ENCODE measurements at regions not wholly inside any gene's neighbourhood (a gene's known extent, or its start where the extent isn't known, plus 50 kb on each side); places are given as distances from the start of the nearest gene placed in this dataset.

DNA sequence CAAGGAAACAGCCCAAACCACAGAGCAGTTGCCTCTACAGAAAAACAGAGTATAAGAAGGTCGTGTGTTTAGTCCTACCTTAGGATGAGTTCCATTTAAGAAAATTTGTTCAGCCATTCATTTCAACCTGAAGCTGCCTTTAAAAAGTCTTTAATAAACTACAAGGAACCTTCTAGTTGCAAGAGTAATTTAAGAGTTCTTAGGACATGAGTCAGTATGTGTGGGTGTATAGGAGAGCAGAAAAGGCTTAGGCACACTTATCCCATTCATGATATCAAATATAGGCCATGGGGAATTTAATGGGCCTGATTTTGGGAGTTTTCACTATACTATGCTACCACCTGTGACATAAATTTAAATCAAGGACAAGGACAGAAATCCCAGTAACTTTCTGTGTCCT lies 496.8 kb downstream of the TFEC start:
- DNase-seq, result no peak
- CTCF ChIA-PET (ENCODE audit: partially characterized antibody), result no interaction called here
- no peak overlapping the region for H3K27ac Mint-ChIP-seq
- H3K36me3 Mint-ChIP-seq, result no peaks in the 10 kb centered on the region
- H3K4me3 ChIP-seq (ENCODE audit: low read length in 2 of 2), result no peak overlapping the region
- no peaks in the 10 kb centered on the region for H3K4me1 Mint-ChIP-seq
- POLR2A ChIA-PET (ENCODE audit: partially characterized antibody), result no interaction called here
- no peak overlapping the region for H3K27ac ChIP-seq (ENCODE audit: low read depth, low read length)
- no peaks in the 10 kb centered on the region for H3K9me3 ChIP-seq (ENCODE audit: control insufficient read depth in 1 of 2, low read length in 2 of 2)
- H3K27me3 ChIP-seq (ENCODE audit: insufficient read depth, low read length), result no peaks in the 10 kb centered on the region
- intact Hi-C loops (cut with micrococcal nuclease), result no loop called here
- no peak overlapping the region for H3K4me3 Mint-ChIP-seq
- H3K4me1 ChIP-seq (ENCODE audit: insufficient read depth, low read length), result no peaks in the 10 kb centered on the region
- H3K9me3 Mint-ChIP-seq, result no peaks in the 10 kb centered on the region
- H3K36me3 ChIP-seq (ENCODE audit: insufficient read depth, low read length), result no peaks in the 10 kb centered on the region
- H3K27me3 Mint-ChIP-seq, result peaks cover 2 to 3% of the 10 kb centered on the region in 2 donors

GRCh38 chr7:115526278-115526677 lies 504.3 kb downstream of the TFEC start:
- Histone ChIP-seq H3K4me3 (ENCODE audit: low read length in 2 of 2) (no peak overlapping the region), H3K36me3 (ENCODE audit: insufficient read depth, low read length) (no peaks in the 10 kb centered on the region), H3K27me3 (ENCODE audit: insufficient read depth, low read length) (no peaks in the 10 kb centered on the region), H3K9me3 (ENCODE audit: control insufficient read depth in 1 of 2, low read length in 2 of 2) (no peaks in the 10 kb centered on the region), H3K27ac (ENCODE audit: low read depth, low read length) (no peak overlapping the region), H3K4me1 (ENCODE audit: insufficient read depth, low read length) (no peaks in the 10 kb centered on the region)
- Mint-ChIP-seq H3K4me3 (no peak overlapping the region), H3K27me3 (peaks cover 0 to 5% of the 10 kb centered on the region in 2 donors), H3K27ac (no peak overlapping the region), H3K36me3 (no peaks in the 10 kb centered on the region), H3K9me3 (peaks cover 0 to 7% (median 3%) of the 10 kb centered on the region in 8 donors), H3K4me1 (no peaks in the 10 kb centered on the region)
- POLR2A ChIA-PET (ENCODE audit: partially characterized antibody), result no interaction called here
- CTCF ChIA-PET (ENCODE audit: partially characterized antibody), result no interaction called here
- no peak for DNase-seq
- intact Hi-C loops (cut with micrococcal nuclease), result no loop called here

- no peaks in the 10 kb centered on the region for H3K4me1 Mint-ChIP-seq
Measured at GRCh38 chr7:115522174-115522573, 508.4 kb downstream of the TFEC start.

DNA sequence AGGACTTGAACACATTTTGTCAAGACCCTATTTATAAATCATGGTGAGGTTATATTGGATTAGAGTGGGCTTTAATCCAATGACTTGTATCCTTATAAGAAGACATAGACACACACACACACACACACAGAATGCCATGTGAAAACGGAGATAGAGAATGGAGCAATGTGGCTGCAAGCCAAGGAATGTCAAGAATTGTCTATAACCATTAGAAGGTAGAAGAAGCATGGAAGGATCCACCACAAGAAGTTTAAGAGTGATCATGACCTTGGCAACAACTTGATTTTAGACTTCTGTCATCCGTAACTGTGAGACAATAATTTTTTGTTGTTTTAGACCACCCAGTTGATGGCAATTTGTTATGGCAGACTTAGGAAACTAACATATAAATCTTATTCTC lies 514.2 kb downstream of the TFEC start:
- no peaks in the 10 kb centered on the region for H3K36me3 Mint-ChIP-seq
- no peak overlapping the region for H3K27ac Mint-ChIP-seq
- H3K9me3 Mint-ChIP-seq, result peaks cover 0 to 2% (median 0%) of the 10 kb centered on the region in 8 donors
- Histone ChIP-seq H3K4me1 (ENCODE audit: insufficient read depth, low read length) (no peaks in the 10 kb centered on the region), H3K36me3 (ENCODE audit: insufficient read depth, low read length) (no peaks in the 10 kb centered on the region), H3K9me3 (ENCODE audit: control insufficient read depth in 1 of 2, low read length in 2 of 2) (no peaks in the 10 kb centered on the region), H3K4me3 (ENCODE audit: low read length in 2 of 2) (no peak overlapping the region), H3K27ac (ENCODE audit: low read depth, low read length) (no peak overlapping the region), H3K27me3 (ENCODE audit: insufficient read depth, low read length) (no peaks in the 10 kb centered on the region)
- no peaks in the 10 kb centered on the region for H3K4me1 Mint-ChIP-seq
- intact Hi-C loops (cut with micrococcal nuclease), result no loop called here
- H3K4me3 Mint-ChIP-seq, result no peak overlapping the region
- peaks cover 0 to 1% of the 10 kb centered on the region in 2 donors for H3K27me3 Mint-ChIP-seq
- no peak for DNase-seq
- CTCF ChIA-PET (ENCODE audit: partially characterized antibody), result no interaction called here
- POLR2A ChIA-PET (ENCODE audit: partially characterized antibody), result no interaction called here

More at GRCh38 chr7:115522174-115522573, 508.4 kb downstream of the TFEC start:
- intact Hi-C loops (cut with micrococcal nuclease), result no loop called here
- Mint-ChIP-seq H3K27ac (no peak overlapping the region), H3K4me3 (no peak overlapping the region), H3K9me3 (peaks cover 0 to 7% (median 4%) of the 10 kb centered on the region in 8 donors), H3K27me3 (peaks cover 0 to 1% of the 10 kb centered on the region in 2 donors), H3K36me3 (no peaks in the 10 kb centered on the region)
- no peaks in the 10 kb centered on the region for H3K36me3 ChIP-seq (ENCODE audit: insufficient read depth, low read length)
- CTCF ChIA-PET (ENCODE audit: partially characterized antibody), result no interaction called here
- H3K4me3 ChIP-seq (ENCODE audit: low read length in 2 of 2), result no peak overlapping the region
- H3K27ac ChIP-seq (ENCODE audit: low read depth, low read length), result no peak overlapping the region
- DNase-seq, result no peak
- H3K9me3 ChIP-seq (ENCODE audit: control insufficient read depth in 1 of 2, low read length in 2 of 2), result no peaks in the 10 kb centered on the region
- POLR2A ChIA-PET (ENCODE audit: partially characterized antibody), result no interaction called here
- no peaks in the 10 kb centered on the region for H3K27me3 ChIP-seq (ENCODE audit: insufficient read depth, low read length)
- no peaks in the 10 kb centered on the region for H3K4me1 ChIP-seq (ENCODE audit: insufficient read depth, low read length)

DNA sequence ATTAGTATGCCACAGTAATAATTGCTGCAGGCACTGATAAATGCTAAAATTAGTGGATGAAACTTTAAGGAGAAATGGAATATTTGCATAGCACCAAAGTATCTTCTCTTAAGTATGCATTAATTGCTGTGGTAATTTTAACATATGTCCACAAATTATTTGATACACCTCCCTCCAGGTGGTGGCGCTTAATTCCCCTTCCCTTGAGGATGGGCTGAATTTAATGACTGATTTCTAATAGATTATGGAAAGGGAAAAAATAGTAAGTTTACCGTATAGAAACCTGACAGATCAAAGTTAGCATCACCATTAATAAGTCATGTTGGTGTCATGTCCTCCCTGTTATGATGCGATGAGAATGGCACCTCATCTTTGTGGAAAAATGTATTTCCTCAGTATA lies 519.2 kb downstream of the TFEC start:
- H3K27me3 Mint-ChIP-seq, result peaks cover under 1 to 2% of the 10 kb centered on the region in 2 donors
- Histone ChIP-seq H3K36me3 (ENCODE audit: insufficient read depth, low read length) (no peaks in the 10 kb centered on the region), H3K4me3 (ENCODE audit: low read length in 2 of 2) (no peak overlapping the region)

GRCh38 chr7:115505136-115505535 lies 525.4 kb downstream of the TFEC start:
- Histone ChIP-seq H3K9me3 (ENCODE audit: control insufficient read depth in 1 of 2, low read length in 2 of 2) (no peaks in the 10 kb centered on the region), H3K36me3 (ENCODE audit: insufficient read depth, low read length) (no peaks in the 10 kb centered on the region), H3K27me3 (ENCODE audit: insufficient read depth, low read length) (no peaks in the 10 kb centered on the region), H3K4me3 (ENCODE audit: low read length in 2 of 2) (no peak overlapping the region), H3K27ac (ENCODE audit: low read depth, low read length) (no peak overlapping the region), H3K4me1 (ENCODE audit: insufficient read depth, low read length) (no peaks in the 10 kb centered on the region)
- Mint-ChIP-seq H3K27me3 (peaks cover 0 to 2% of the 10 kb centered on the region in 2 donors), H3K4me1 (no peaks in the 10 kb centered on the region), H3K4me3 (no peak overlapping the region), H3K9me3 (no peaks in the 10 kb centered on the region), H3K27ac (no peak overlapping the region), H3K36me3 (no peaks in the 10 kb centered on the region)
- ChIA-PET POLR2A (ENCODE audit: partially characterized antibody) (no interaction called here), CTCF (ENCODE audit: partially characterized antibody) (no interaction called here)
- no peak for DNase-seq
- intact Hi-C loops (cut with micrococcal nuclease), result no loop called here

More for the DNA sequence above, 519.2 kb downstream of the TFEC start:
- Mint-ChIP-seq H3K9me3 (no peaks in the 10 kb centered on the region), H3K4me3 (no peak overlapping the region), H3K36me3 (no peaks in the 10 kb centered on the region), H3K4me1 (no peaks in the 10 kb centered on the region), H3K27ac (no peak overlapping the region)
- CTCF ChIA-PET (ENCODE audit: partially characterized antibody), result no interaction called here
- no peak overlapping the region for H3K27ac ChIP-seq (ENCODE audit: low read depth, low read length)
- intact Hi-C loops (cut with micrococcal nuclease), result no loop called here
- POLR2A ChIA-PET (ENCODE audit: partially characterized antibody), result no interaction called here
- H3K27me3 ChIP-seq (ENCODE audit: insufficient read depth, low read length), result no peaks in the 10 kb centered on the region
- H3K4me1 ChIP-seq (ENCODE audit: insufficient read depth, low read length), result no peaks in the 10 kb centered on the region
- no peaks in the 10 kb centered on the region for H3K9me3 ChIP-seq (ENCODE audit: control insufficient read depth in 1 of 2, low read length in 2 of 2)
- no peak for DNase-seq

DNA sequence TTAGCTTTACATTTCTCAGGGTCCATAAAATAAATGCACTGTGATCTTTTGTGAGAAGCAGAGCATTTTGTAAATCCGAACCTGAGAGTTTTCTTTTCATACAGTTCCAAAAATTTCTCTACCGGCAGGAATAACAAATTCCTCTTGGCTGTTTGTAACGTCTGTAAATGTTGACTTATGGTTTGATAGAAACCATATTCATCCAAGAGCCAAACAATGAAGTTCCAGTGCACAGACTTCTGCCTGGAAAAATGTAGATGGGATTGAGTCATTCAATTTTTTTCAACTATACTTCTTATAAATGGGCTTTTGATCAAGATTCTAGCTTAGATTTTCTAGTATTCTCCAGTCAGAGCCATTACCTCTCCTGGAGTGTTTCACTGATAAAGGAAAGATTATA lies 530.6 kb downstream of the TFEC start:
- no peaks in the 10 kb centered on the region for H3K36me3 Mint-ChIP-seq
- no peak overlapping the region for H3K4me3 Mint-ChIP-seq
- peaks cover 4 to 8% of the 10 kb centered on the region in 2 donors for H3K27me3 Mint-ChIP-seq
- no peak overlapping the region for H3K4me3 ChIP-seq (ENCODE audit: low read length in 2 of 2)
- H3K27me3 ChIP-seq (ENCODE audit: insufficient read depth, low read length), result no peaks in the 10 kb centered on the region
- H3K4me1 Mint-ChIP-seq, result no peaks in the 10 kb centered on the region
- intact Hi-C loops (cut with micrococcal nuclease), result no loop called here
- H3K9me3 ChIP-seq (ENCODE audit: control insufficient read depth in 1 of 2, low read length in 2 of 2), result no peaks in the 10 kb centered on the region
- H3K9me3 Mint-ChIP-seq, result peaks cover 0 to 2% (median 0%) of the 10 kb centered on the region in 8 donors
- CTCF ChIA-PET (ENCODE audit: partially characterized antibody), result no interaction called here
- DNase-seq, result no peak
- H3K36me3 ChIP-seq (ENCODE audit: insufficient read depth, low read length), result no peaks in the 10 kb centered on the region
- no peaks in the 10 kb centered on the region for H3K4me1 ChIP-seq (ENCODE audit: insufficient read depth, low read length)
- no peak overlapping the region for H3K27ac Mint-ChIP-seq
- POLR2A ChIA-PET (ENCODE audit: partially characterized antibody), result no interaction called here
- no peak overlapping the region for H3K27ac ChIP-seq (ENCODE audit: low read depth, low read length)

- intact Hi-C loops (cut with micrococcal nuclease), result no loop called here
- peaks cover 6 to 8% of the 10 kb centered on the region in 2 donors for H3K27me3 Mint-ChIP-seq
- CTCF ChIA-PET (ENCODE audit: partially characterized antibody), result no interaction called here
Measured at GRCh38 chr7:115496006-115496405, 534.6 kb downstream of the TFEC start.

More at GRCh38 chr7:115496006-115496405, 534.6 kb downstream of the TFEC start:
- no peak for DNase-seq
- no peak overlapping the region for H3K4me3 Mint-ChIP-seq
- no peak overlapping the region for H3K27ac ChIP-seq (ENCODE audit: low read depth, low read length)
- H3K9me3 ChIP-seq (ENCODE audit: control insufficient read depth in 1 of 2, low read length in 2 of 2), result no peaks in the 10 kb centered on the region
- H3K36me3 ChIP-seq (ENCODE audit: insufficient read depth, low read length), result no peaks in the 10 kb centered on the region
- H3K27ac Mint-ChIP-seq, result no peak overlapping the region
- POLR2A ChIA-PET (ENCODE audit: partially characterized antibody), result no interaction called here
- no peaks in the 10 kb centered on the region for H3K4me1 ChIP-seq (ENCODE audit: insufficient read depth, low read length)
- no peaks in the 10 kb centered on the region for H3K36me3 Mint-ChIP-seq
- no peaks in the 10 kb centered on the region for H3K4me1 Mint-ChIP-seq
- no peak overlapping the region for H3K4me3 ChIP-seq (ENCODE audit: low read length in 2 of 2)
- H3K9me3 Mint-ChIP-seq, result peaks cover 0 to 2% (median 0%) of the 10 kb centered on the region in 8 donors
- H3K27me3 ChIP-seq (ENCODE audit: insufficient read depth, low read length), result no peaks in the 10 kb centered on the region

Measured in CD4-positive, alpha-beta memory T cell (primary cell).